Stimulated activated CD8-positive, alpha-beta memory T cell treated with anti-CD3 and anti-CD28 coated beads, Interleukin-7, amount 100 ng/mL, for 4 hours (primary cell): ENCODE measurements at regions not wholly inside any gene's neighbourhood (a gene's known extent, or its start where the extent isn't known, plus 50 kb on each side); places are given as distances from the start of the nearest gene placed in this dataset.
"Not testable (repeated sequence)": the region's sequence is repeated elsewhere in the genome, so short reads cannot be mapped to it uniquely, and the experiment has no call there.

ENCODE experiments used
- DNase-seq, 2 donors: peaks; one replicate each; pipeline ENCODE4 v3.0.0-alpha.2; 2020; ENCODE audit warnings: low read depth in 2 of 2

- DNase-seq = no peak
Measured at GRCh38 chr18:73120626-73121025, 252.8 kb upstream of the NETO1 start.

GRCh38 chr18:73119574-73119973, 251.8 kb upstream of the NETO1 start:
- DNase-seq = no peak

- DNase-seq = no peak
Measured at GRCh38 chr18:73118121-73118816, 250.5 kb upstream of the NETO1 start.

- no peak for DNase-seq
Measured at GRCh38 chr18:73110307-73110706, 242.5 kb upstream of the NETO1 start.

GRCh38 chr18:73101977-73102376, 234.2 kb upstream of the NETO1 start:
- DNase-seq = no peak

- DNase-seq = not testable (repeated sequence)
Measured at GRCh38 chr18:73101491-73101890, 233.7 kb upstream of the NETO1 start.

- DNase-seq = no peak
Measured at GRCh38 chr18:73099759-73100158, 232.0 kb upstream of the NETO1 start.

GRCh38 chr18:73093687-73094250, 226.0 kb upstream of the NETO1 start:
- no peak for DNase-seq

- DNase-seq = no peak
Measured at GRCh38 chr18:73088445-73088844, 220.7 kb upstream of the NETO1 start.

GRCh38 chr18:73087282-73087977, 219.6 kb upstream of the NETO1 start:
- no peak for DNase-seq

- no peak for DNase-seq
Measured at GRCh38 chr18:73079920-73080319, 212.1 kb upstream of the NETO1 start.

GRCh38 chr18:73060666-73061288, 193.0 kb upstream of the NETO1 start:
- no peak for DNase-seq

GRCh38 chr18:73059280-73059679, 191.5 kb upstream of the NETO1 start:
- DNase-seq = no peak

GRCh38 chr18:73047688-73048087, 179.9 kb upstream of the NETO1 start:
- DNase-seq = no peak

- DNase-seq = no peak
Measured at GRCh38 chr18:73045037-73045436, 177.2 kb upstream of the NETO1 start.

GRCh38 chr18:73043611-73044010, 175.8 kb upstream of the NETO1 start:
- DNase-seq = no peak

GRCh38 chr18:73043211-73043610, 175.4 kb upstream of the NETO1 start:
- no peak for DNase-seq

GRCh38 chr18:73040247-73040646, 172.5 kb upstream of the NETO1 start:
- DNase-seq = no peak

- DNase-seq = no peak
Measured at GRCh38 chr18:73038336-73038735, 170.5 kb upstream of the NETO1 start.

- no peak for DNase-seq
Measured at GRCh38 chr18:73023975-73024374, 156.2 kb upstream of the NETO1 start.

GRCh38 chr18:73009691-73010090, 141.9 kb upstream of the NETO1 start:
- no peak for DNase-seq

- no peak for DNase-seq
Measured at GRCh38 chr18:73007915-73008308, 140.1 kb upstream of the NETO1 start.
